GM21528 (cell line): ENCODE measurements at regions not wholly inside any gene's neighbourhood (a gene's known extent, or its start where the extent isn't known, plus 50 kb on each side); places are given as distances from the start of the nearest gene placed in this dataset.
"Not testable (repeated sequence)": the region's sequence is repeated elsewhere in the genome, so short reads cannot be mapped to it uniquely, and the experiment has no call there.

Experiments used
- ATAC-seq: cut with Tn5 transposase; IDR thresholded peaks from one replicate; pipeline ENCODE4 v1.9.1; 2021; ENCODE audit warnings: mild to moderate bottlenecking, moderate library complexity; ENCODE audit not compliant: unreplicated experiment, low FRiP score

DNA sequence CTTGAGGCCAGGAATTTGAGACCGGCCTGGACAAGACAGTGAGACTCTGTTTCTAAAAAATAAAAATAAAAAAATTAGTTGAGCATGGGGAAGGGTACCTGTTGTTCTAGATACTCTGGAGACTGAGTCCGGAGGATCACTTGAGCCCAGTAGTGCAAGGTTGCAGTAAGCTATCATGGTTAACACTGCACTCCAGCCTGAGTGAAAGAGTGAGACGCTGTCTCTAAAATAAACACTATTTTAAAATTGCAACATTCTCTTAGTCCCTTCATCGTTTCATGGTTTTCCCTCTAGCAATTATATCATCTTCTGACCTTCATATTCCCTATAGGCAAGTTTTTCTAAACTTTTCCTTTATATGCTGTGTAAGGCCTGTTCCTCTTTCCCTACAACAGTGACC is 248.5 kb downstream of the VAPA start:
- no peak for ATAC-seq

DNA sequence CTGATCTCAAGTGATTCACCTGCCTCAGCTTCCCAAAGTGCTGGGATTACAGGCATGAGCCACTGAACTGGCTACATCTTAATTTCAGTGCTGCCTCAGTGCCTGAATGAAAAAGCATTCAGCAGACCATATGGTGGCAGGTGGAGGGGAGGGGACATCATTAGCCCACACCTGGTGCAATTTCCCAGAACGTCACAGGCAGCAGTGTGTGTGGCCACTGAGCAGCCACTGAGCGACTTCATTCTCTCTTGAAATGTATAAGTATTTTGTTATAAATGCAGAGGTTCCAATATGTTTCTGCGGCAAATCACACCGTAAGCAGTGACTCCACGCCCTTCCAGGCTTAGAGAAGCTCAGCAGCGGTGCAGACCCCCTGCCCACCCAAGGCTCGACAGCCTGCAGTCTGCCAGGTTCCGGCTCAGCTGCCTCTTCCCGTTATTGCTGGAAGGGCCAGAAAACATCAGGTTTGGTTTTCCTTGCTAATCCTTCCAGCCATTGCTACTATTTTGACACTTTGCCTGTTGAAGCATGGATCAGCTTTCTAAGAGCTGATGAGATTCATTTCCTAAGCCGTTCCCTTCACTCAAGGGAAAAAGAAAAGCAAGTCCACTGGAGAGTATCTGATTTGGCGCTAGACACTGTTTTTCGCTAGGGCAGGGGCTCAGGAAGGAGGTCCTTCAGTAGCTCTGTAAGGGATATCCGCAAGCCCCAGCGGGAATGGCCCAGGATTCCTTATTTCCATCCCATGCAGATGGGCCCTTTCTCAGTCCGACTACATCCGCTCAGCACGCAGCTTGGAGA is 250.7 kb downstream of the VAPA start:
- no peak for ATAC-seq

DNA sequence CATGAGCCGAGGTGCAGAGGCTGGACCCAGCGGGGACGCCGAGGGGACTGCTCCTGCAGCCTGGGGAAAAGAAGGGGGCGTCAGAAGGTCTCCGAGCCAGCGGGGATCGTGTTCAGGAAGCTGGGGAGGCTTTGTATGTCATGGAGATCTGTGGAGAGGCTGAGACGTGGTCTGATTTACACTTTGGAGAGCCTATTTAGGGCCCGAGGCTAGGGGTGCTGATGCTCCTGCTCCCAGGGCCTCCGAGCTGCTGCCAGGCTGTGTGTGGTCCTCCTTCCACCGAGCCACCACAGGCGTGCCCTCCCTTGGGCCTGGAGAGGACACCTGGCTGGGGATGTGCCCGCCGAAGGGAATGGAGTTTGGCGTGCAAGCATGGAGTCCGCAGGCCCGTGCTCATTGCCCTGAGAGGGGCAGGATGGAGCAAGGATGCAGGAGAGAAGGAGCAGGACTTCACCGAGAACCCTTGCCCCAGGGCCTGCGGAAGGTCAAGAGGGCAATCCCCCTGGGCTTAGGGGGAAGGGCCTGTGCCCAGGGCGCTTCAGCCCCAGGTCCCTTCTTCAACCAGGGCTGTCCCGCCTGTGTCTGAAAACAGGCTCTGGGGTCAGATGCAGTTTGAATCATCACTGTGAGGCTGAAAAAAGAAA is 252.5 kb downstream of the VAPA start:
- no peak for ATAC-seq

DNA sequence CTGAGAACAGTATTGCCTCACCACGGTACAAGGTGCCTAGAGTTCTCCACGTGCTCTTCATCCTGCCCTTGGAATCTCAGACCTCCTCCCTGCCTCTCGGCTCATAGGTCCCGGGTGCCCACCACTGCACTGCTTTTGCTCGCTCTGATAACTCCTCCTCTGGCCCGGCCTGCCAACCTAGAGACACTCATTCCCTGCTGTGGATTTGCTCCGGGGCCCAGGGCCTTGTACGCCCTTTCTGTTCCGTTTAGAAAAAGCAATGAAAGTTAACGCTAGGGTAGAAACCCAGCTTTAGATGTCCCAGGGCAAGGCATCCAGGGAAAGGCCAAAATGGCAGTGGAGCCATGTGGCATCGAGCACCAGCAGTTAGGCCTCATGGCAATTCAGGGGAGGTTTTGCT is 253.9 kb downstream of the VAPA start:
- ATAC-seq: no peak

DNA sequence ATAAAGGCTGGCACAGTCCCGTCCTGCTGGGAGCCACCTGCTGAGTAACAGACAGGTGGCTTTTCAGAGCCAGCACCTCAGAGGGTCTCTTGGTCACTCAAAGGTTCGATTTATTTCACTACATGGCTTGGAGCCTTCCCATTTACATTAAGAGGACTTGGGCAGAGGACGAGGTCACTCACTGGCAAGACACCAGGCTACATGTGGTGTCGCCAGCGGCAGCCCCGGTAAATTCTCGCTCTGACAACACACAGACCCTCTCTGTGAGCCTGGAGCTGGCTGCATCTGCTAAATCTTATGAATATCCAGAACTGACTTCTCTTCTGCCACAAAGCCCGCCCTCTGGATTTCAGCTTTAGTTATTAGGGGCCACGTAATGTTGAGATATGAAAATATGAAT is 254.7 kb downstream of the VAPA start:
- ATAC-seq: no peak

DNA sequence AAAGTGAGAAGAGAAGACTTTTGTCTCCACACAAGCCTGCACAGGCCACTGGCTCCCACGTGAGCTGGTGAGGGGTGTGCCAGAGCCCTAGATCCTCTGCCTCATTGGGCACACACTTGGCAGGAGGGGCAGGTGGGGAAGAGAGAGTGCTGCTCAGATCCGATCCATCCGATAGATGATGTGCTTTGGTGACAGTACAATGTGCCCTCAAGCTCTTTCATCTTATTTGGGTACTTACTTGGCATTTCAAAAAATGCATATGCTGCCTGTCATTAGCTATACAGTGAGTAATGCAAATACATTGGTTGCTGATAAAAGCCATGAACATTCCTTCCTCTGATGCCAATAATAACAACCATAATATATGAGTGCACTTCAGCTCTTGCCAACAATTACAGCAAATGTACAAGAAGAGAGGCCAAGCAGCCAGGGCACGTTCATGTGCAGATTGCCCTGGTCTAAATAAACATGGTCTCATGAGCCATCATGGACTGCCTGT is 255.3 kb downstream of the VAPA start:
- ATAC-seq: no peak

DNA sequence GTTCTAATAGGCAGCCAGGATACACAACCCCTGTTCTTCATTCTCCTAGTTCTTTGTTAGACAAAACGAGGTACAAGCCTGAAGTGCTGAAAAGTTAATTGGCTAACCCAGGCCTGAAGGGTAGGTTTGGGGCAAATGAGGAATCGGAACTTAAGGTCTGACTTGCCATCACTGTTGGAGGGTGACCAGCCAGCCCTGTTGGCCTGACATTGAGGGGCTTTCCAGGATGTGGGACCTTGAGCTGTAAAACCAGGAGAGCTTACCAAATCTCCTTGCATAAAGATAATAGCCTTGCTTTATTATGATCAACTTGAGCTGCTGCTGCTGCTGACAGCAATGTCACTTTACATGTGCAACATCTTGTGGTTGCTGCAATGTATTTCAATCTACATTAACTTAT is 256.0 kb downstream of the VAPA start:
- ATAC-seq: no peak

DNA sequence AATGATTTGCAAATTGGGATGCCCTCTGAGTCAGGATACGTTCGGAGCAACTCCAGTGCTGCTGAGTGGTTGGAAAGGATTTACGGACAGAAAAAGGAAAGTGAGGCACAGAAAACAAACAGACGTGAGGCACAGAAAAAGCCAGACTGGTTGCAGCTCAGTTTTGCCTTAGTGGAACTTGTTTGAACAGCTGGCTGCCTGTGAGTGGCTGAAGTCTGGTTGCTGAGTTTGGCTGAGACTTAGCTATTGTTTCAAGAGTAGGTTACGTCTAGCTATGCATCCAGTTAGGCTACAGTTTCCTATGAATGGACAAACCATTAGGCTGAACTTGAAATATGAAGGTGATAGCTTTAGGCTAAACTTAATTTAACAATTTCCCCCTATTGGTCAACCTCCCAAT is 256.6 kb downstream of the VAPA start:
- no peak for ATAC-seq

DNA sequence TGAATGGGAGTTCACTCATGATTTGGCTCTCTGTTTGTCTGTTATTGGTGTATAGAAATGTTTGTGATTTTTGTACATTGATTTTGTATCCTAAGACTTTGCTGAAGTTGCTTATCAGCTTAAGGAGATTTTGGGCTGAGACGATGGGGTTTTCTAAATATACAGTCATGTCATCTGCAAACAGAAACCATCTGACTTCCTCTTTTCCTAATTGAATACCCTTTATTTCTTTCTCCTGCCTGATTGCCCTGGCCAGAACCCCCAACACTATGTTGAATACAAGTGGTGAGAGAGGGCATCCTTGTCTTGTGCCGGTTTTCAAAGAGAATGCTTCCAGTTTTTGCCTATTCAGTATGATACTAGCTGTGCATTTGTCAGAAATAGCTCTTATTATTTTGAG is 261.5 kb downstream of the VAPA start:
- ATAC-seq: not testable (repeated sequence)

DNA sequence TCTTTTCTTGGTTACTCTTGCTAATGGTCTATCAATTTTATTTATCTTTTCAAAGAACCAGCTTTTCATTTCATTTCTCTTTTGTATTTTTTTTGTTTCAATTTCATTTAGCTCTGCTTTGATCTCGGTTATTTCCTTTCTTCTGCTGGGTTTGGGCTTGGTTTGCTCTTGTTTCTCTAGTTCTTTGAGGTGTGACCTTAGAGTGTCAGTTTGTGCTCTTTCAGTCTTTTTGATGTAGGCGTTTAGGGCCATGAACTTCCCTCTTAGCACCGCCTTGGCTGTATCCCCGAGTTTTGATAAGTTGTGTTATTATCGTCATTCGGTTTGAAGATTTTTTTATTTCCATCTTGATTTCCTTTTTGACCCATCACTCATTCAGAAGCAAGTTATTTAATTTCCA is 265.5 kb downstream of the VAPA start:
- ATAC-seq: not testable (repeated sequence)

DNA sequence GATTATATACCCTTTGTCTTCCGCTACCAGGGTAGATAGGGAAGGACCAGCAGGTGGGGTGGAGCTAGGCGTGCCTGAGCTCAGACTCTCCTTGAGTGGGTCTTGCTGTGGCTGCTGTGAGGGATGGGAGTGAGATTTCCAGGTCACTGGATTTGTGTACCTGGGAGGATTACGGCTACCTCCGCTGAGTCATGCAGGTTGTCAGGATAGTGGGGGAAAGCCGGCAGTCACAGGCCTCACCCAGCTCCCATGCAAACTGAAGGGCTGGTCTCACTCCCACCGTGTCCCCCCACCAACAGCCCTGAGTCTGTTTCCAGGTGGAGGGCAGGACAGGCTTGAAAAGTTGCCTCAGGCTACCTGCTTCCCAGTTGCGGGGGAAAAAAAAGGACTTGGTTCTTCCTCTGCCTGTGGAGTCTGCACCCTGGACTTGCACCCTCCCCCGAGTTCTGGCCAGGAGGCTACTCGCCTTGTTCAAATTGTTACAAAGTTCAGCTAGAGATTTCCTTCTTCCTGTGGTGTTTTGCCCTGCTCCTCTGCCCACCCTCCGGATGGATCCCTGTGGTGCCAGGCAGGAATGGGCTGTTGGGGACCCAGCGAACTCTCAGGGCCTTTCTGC is 268.3 kb downstream of the VAPA start:
- no peak for ATAC-seq

DNA sequence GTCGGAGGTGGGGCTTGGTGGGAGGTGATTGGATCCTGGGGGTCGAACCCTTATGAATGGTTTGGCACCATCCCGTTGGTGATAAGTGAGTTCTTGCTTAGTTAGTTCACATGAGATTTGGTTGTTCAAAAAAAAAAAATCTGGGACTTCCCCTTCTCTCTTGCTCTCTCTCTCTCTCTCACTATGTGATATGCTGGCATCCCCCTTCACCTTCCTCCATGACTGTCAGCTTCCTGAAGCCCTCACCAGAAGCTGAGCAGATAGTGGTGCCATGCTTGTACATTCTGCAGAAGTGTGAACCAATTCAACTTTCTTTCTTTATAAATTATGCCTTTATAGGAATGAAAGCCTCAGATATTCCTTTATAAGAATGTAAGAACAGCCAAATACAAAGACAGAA is 269.7 kb upstream of the APCDD1 start:
- no peak for ATAC-seq

DNA sequence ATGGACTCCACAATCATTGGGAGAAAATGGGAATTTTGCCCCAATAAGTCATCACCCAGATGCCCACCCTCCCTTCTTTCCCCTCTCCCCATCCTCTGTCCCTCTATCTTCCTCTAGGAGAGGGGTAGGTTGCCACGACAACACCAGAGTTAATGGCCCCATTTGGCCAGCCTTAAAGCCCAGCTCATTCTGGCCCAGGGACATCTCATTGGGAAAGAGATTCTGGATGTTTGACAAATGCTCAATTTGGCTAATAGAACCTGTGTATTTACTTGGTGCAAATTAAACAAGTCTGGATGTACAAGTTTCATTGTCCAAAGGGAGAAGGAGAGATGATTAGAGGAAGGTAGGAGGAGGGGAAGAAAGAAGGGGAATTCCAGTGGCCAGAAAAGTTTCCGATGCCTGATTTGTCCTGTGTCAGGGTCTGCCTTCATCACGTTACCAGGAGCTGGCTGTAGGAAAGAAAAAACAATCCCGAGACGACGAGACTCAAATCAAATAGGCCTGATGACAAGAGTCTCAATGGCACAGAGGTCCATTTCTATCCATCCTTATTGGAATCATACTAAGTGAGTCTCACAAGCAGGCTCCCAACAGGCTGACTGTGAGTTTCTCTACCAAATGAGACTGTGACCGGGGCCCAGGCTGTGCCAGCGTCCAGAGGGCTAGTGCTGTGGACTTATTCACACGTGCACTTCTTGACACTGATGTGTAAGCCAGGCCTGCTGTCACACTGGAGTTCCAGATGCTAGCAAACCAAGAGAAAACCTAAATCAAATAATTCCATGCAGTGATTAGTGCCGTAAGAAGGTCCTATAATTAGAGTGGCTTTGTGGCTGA is 265.2 kb upstream of the APCDD1 start:
- no peak for ATAC-seq

DNA sequence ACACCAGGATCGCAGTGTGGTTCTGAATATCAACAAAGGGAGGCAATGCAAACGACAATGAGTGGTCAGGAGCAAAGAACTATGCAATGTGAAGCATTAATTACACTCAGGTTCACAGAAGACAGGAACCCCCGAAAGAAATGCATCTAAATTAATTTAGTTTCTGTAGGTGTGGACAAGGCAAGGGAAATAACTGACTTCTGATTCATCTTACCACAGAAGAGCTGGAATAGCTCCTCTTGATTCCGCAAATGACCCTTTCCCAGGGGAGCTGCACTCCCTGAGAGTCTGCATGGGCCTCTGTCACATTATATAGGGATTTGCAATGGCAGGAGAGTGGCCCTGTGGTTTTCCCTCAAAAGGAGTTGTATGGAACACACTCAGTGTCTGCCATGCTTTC is 263.9 kb upstream of the APCDD1 start:
- ATAC-seq: no peak

DNA sequence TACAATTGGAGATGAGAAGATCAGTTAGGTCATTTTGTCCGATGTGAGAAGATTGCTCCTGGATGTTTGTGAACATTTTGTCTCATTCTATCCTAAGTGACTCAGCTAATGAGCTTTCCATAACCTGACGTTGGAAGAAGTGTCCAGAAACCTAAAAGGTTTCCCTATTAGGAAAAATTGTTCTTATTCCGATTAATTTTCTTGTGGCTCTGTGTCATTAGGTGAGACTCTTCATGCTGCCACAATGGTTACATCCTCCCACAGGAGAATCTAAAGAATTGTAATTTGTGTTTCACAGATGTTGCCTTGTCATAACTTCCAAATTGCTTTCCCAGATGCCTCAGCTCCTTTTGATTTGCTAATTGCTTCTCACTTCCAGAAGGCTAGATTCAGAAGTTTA is 261.0 kb upstream of the APCDD1 start:
- ATAC-seq: no peak

DNA sequence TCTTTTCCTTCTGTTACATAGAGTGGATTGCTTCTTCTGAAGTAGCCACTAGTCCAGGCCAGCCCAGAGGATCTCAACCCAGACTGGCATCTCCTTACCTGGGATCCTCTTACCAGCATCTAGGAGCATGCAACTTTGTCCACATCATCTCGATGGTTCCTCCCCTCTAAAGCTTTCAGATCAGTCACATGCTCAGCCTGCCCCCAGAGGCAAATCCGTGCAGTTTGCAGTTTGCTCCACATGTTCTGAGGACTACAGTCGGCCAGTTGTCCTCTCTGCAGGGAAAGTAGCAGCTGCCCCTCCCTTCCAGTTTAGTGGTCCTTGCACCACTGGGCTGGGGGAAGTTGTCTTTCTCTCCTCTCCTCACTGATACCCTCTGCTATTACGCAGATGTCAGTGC is 259.8 kb upstream of the APCDD1 start:
- ATAC-seq: no peak

DNA sequence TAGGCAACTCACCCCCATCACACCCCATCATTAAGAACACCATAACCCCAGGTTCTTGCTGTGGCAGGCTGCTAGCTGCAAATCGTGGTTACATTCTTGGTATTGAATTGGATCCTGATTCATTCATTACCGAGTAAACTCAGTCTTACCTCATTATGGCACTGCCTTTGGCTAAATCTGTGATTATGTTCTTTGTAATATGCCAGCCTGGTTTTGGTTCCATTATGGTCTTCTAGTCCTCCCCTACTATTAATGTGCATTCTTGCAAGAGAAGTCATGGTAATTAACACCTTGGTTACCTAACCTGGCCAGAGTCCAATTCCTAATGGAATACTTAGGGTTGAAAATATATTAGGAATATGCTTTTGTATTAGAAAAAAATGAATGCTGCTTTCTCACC is 258.9 kb upstream of the APCDD1 start:
- ATAC-seq: no peak

DNA sequence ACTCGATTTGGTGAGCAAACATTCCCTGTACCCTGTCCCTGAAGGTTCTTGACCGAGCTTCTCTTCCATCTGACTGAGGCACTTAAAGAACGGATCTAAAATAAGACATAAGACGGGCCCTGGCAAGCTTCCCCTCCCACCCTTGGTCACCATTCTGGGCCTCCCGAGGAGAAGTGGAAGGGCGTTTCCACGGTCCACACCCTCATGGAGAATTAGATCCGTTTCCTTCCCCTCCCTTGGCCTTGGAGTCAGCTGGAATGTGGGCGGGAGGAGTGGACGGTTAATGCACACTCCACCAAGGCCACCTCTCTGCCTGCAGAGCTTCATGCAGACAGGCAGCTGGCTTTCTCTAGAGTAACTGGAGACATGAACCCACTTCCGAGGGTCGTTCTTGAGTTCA is 257.3 kb upstream of the APCDD1 start:
- no peak for ATAC-seq

DNA sequence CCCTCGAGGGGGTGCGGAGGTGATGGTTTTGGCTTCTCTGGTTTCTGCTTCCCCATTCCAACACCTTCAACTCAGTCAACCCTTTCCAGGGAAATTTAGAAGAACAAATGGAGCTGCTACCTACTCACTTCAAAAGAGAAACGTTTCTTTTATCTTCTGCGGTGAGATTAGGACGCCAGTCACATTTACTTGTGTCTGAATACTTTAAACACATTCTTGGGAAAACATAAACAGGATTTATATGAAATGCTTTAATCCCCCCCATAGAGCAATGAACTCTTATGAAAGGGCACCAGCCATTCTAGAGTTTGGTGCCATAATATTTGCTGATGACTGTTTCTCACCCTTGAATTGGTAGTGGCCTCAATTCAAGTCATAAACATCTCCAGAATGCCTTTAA is 253.2 kb upstream of the APCDD1 start:
- no peak for ATAC-seq

DNA sequence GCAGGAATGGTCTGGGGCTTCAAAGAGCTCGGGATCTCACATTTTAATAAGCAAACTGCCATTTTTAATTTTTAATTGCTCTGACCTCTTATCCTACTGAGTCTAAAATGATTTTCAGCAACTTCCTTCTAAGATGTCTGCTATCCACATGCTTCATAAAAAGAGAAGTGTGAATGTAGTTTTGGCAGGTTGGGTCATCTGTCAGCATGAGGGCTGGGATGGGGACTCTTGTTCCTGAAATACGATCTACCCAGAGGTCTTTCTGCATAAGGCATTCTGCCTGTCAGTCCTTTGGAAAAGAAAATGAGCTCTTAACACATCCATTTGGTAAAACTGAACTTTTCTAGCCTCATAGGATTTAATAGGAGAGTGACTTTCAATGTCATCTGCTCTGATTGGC is 252.8 kb upstream of the APCDD1 start:
- ATAC-seq: no peak

DNA sequence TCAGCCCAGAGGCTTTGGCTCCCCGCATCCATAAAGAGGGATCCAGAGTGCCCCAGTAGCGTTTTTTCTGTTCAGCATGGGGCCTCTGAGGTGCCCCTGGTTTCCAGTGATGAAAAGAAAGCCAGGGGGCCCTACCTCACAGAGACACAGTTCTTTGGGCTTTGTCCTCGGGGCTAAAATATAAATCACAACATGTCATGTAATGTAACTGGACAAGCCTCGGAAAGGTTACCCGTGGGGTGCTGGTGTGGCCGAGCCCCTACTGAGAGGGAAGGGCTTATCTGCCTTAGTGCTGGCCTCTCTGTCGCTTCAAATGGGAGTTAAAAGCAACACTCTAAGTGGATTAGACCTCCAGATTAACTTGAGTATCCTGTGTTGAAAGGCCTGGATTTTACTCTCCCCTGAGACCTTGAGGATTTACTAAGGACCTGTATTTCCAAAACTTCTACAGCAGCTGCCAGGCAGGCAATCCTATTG is 251.6 kb upstream of the APCDD1 start:
- no peak for ATAC-seq
